Middle frontal gyrus (tissue), 1 donor: ENCODE measurements at regions not wholly inside any gene's neighbourhood (a gene's known extent, or its start where the extent isn't known, plus 50 kb on each side); places are given as distances from the start of the nearest gene placed in this dataset.
"Not testable (repeated sequence)": the region's sequence is repeated elsewhere in the genome, so short reads cannot be mapped to it uniquely, and the experiment has no call there.

ENCODE experiments used
- DNase-seq: peaks from one replicate; pipeline ENCODE4 v3.0.0-alpha.2; 2015; ENCODE audit warnings: low spot score; ENCODE audit errors: extremely low spot score

GRCh38 chr9:88849878-88850277 is 141.4 kb upstream of the S1PR3 start:
- not testable (repeated sequence) for DNase-seq

GRCh38 chr9:88852794-88853193 is 138.5 kb upstream of the S1PR3 start:
- no peak for DNase-seq

GRCh38 chr9:88870627-88871026 is 120.6 kb upstream of the S1PR3 start:
- no peak for DNase-seq

GRCh38 chr9:88871669-88872068 is 119.6 kb upstream of the S1PR3 start:
- DNase-seq, result no peak

- no peak for DNase-seq
Measured at GRCh38 chr9:88872192-88872946, 118.9 kb upstream of the S1PR3 start.

- no peak for DNase-seq
Measured at GRCh38 chr9:88873635-88874034, 117.6 kb upstream of the S1PR3 start.

- DNase-seq, result no peak
Measured at GRCh38 chr9:88874391-88874790, 116.9 kb upstream of the S1PR3 start.

- DNase-seq, result no peak
Measured at GRCh38 chr9:88875400-88876120, 115.7 kb upstream of the S1PR3 start.

- DNase-seq, result no peak
Measured at GRCh38 chr9:88880199-88880598, 111.1 kb upstream of the S1PR3 start.

GRCh38 chr9:88884291-88884690 is 107.0 kb upstream of the S1PR3 start:
- not testable (repeated sequence) for DNase-seq

GRCh38 chr9:88886762-88887161 is 104.5 kb upstream of the S1PR3 start:
- DNase-seq, result not testable (repeated sequence)

GRCh38 chr9:88889386-88889785 is 101.9 kb upstream of the S1PR3 start:
- DNase-seq, result no peak

GRCh38 chr9:88890546-88890945 is 100.7 kb upstream of the S1PR3 start:
- DNase-seq, result no peak

- DNase-seq, result no peak
Measured at GRCh38 chr9:88891040-88891439, 100.2 kb upstream of the S1PR3 start.

- DNase-seq, result no peak
Measured at GRCh38 chr9:88892724-88893123, 98.5 kb upstream of the S1PR3 start.

- no peak for DNase-seq
Measured at GRCh38 chr9:88897081-88897480, 94.2 kb upstream of the S1PR3 start.

- no peak for DNase-seq
Measured at GRCh38 chr9:88898039-88898720, 93.1 kb upstream of the S1PR3 start.

GRCh38 chr9:88905506-88905905 is 85.8 kb upstream of the S1PR3 start:
- DNase-seq, result no peak

GRCh38 chr9:88915916-88916315 is 75.4 kb upstream of the S1PR3 start:
- no peak for DNase-seq

- no peak for DNase-seq
Measured at GRCh38 chr9:88916894-88917293, 74.4 kb upstream of the S1PR3 start.

- no peak for DNase-seq
Measured at GRCh38 chr9:88917375-88917774, 73.9 kb upstream of the S1PR3 start.

GRCh38 chr9:88918537-88918936 is 72.7 kb upstream of the S1PR3 start:
- not testable (repeated sequence) for DNase-seq
